PC-3 (cell line): ENCODE measurements at regions not wholly inside any gene's neighbourhood (a gene's known extent, or its start where the extent isn't known, plus 50 kb on each side); places are given as distances from the start of the nearest gene placed in this dataset.
"Not testable (repeated sequence)": the region's sequence is repeated elsewhere in the genome, so short reads cannot be mapped to it uniquely, and the experiment has no call there.

Experiments
- ATAC-seq: fragments of 200-7000 bp; cut with Tn5 transposase; 2 replicates; pipeline ENCODE4 v1.9.1; 2020; ENCODE audit warnings: mild to moderate bottlenecking, moderate library complexity
- BruUV-seq: library from RNA; stranded (reverse); fragments of 400-500 nt; replicated peaks from 2 replicates; lab custom pipeline; 2021; lab: Mats Ljungman, UMichigan
- CTCF ChIA-PET: fragments of 300-600 bp; sonication (Branson Sonifier 250); formaldehyde crosslinking; loops from one replicate; lab custom pipeline; 2022; ENCODE audit warnings: antibody characterized with exemption; lab: Charles Lee
- POLR2A ChIA-PET: fragments of 300-600 bp; sonication (Branson Sonifier 250); formaldehyde crosslinking; loops from one replicate; lab custom pipeline; 2022; ENCODE audit warnings: antibody characterized with exemption; ENCODE audit not compliant: unreplicated experiment; lab: Charles Lee
- DNase-seq: peaks from one replicate; pipeline ENCODE4 v3.0.0-alpha.2; 2015
- H2AFZ ChIP-seq: fragments of 300-600 bp; sonication (generic); 2 replicates; pipeline ENCODE4 v1.6.0; 2016; ENCODE audit warnings: antibody characterized with exemption, low read length
- H3F3A ChIP-seq: fragments of 300-600 bp; sonication (generic); one replicate; pipeline ENCODE4 v1.6.0; 2017; ENCODE audit warnings: antibody characterized with exemption, low read length, control low read depth, mild to moderate bottlenecking; ENCODE audit not compliant: unreplicated experiment
- H3K27ac ChIP-seq: fragments of 300-600 bp; sonication (generic); 2 replicates; pipeline ENCODE4 v1.5.1; 2016; ENCODE audit warnings: mild to moderate bottlenecking, low read length
- H3K27me3 ChIP-seq: fragments of 300-600 bp; sonication (generic); 2 replicates; pipeline ENCODE4 v1.6.1; 2016; ENCODE audit warnings: low read length, mixed read lengths
- H3K36me3 ChIP-seq: fragments of 300-600 bp; sonication (generic); 2 replicates; pipeline ENCODE4 v1.6.1; 2016; ENCODE audit warnings: low read depth, mixed run types, low read length, mixed read lengths
- H3K4me1 ChIP-seq: fragments of 300-600 bp; sonication (generic); 2 replicates; pipeline ENCODE4 v1.5.1; 2016; ENCODE audit warnings: low read length; ENCODE audit not compliant: insufficient read depth
- H3K4me2 ChIP-seq: fragments of 300-600 bp; sonication (generic); 2 replicates; pipeline ENCODE4 v1.6.0; 2016; ENCODE audit warnings: low read length
- H3K4me3 ChIP-seq: fragments of 300-600 bp; sonication (generic); 2 replicates; pipeline ENCODE4 v1.5.1; 2016; ENCODE audit warnings: mild to moderate bottlenecking, low read length, mixed read lengths
- H3K79me2 ChIP-seq: fragments of 300-600 bp; sonication (generic); 2 replicates; pipeline ENCODE4 v1.6.1; 2017; ENCODE audit warnings: low read length, mixed read lengths
- H3K9ac ChIP-seq: fragments of 300-600 bp; sonication (generic); 2 replicates; pipeline ENCODE4 v1.6.0; 2016; ENCODE audit warnings: mild to moderate bottlenecking, low read length
- H3K9me2 ChIP-seq: fragments of 300-600 bp; sonication (generic); replicated peaks from 2 replicates; pipeline ENCODE4 v1.6.1; 2016; ENCODE audit warnings: mixed run types, low read length, mixed read lengths
- H3K9me3 ChIP-seq: fragments of 300-600 bp; sonication (generic); 2 replicates; pipeline ENCODE4 v1.6.1; 2016; ENCODE audit warnings: low read length, mixed read lengths
- H4K20me1 ChIP-seq: fragments of 300-600 bp; sonication (generic); 2 replicates; pipeline ENCODE4 v1.6.1; 2016; ENCODE audit warnings: low read length, mixed read lengths
- EZH2 ChIP-seq: fragments of 300-600 bp; sonication (generic); IDR thresholded peaks from one replicate; pipeline ENCODE4 v1.6.1; 2017; ENCODE audit warnings: antibody characterized with exemption, mild to moderate bottlenecking, low read length; ENCODE audit not compliant: unreplicated experiment
- EZH2phosphoT487 ChIP-seq: fragments of 300-600 bp; sonication (generic); IDR thresholded peaks from 2 replicates; pipeline ENCODE4 v1.6.1; 2018; ENCODE audit warnings: mild to moderate bottlenecking, antibody characterized with exemption, low read length, borderline replicate concordance
- intact Hi-C: fragments of 100-400 bp; cut with micrococcal nuclease; formaldehyde crosslinking; loops from 2 replicates; pipeline ENCODE4 v1.9.0; 2023
- TF ChIP-seq, protein P1 (sequence below): fragments of 300-600 bp; sonication (generic); conservative IDR thresholded peaks from 2 replicates; pipeline ENCODE4 v1.5.1; 2017; ENCODE audit warnings: antibody characterized with exemption, low read depth, mild to moderate bottlenecking, low read length

DNA sequence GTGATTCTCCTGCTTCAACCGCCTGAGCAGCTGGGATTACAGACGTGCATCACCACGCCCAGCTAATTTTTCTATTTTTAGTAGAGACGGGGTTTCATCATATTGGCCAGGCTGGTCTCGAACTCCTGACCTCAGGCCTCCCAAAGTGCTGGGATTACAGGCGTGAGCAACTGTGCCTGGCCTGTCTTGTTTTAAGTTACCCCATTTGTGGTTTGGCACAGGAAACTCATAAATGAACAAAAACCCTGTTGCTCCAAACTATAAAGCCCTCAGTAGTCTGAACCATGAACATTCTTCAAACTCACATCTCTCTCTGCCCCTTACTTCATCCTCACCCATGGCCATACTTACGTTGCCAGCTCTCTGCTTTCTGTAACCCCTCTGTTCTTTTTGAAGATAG lies 61.7 kb downstream of the RHOU start:
- H3K4me1 ChIP-seq, BruUV-seq, DNase-seq, H3K36me3 ChIP-seq, CTCF ChIA-PET, ATAC-seq, H3K27ac ChIP-seq, H3K9ac ChIP-seq, H3K4me3 ChIP-seq, H2AFZ ChIP-seq, H3F3A ChIP-seq, H3K4me2 ChIP-seq, POLR2A ChIA-PET, H4K20me1 ChIP-seq, H3K9me2 ChIP-seq, H3K79me2 ChIP-seq, H3K9me3 ChIP-seq, intact Hi-C loops: not testable (repeated sequence)
- peaks cover 43% of the 10 kb centered on the region for H3K27me3 ChIP-seq

DNA sequence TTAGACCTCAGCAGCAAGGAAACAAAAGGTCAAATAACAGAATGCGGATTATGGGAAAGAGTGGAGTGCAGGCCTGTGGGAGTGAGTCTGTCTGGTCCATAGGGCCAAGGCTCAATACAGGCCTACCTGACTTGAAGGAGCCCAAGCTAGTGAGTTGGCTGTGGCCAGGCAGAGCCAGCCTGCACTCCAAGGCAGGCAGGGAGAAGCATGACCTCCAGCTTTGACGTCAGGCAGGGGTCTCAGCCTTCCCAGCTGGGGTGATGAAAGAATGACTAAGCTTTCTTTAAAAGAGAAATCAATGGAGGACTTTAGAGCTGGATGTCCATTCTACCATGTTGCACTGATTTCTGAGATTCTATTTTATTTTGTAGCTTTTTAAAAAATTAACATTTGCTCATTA lies 62.8 kb downstream of the RHOU start:
- DNase-seq: no peak
- POLR2A ChIA-PET: no interaction called here
- no peaks in the 10 kb centered on the region for H3K4me1 ChIP-seq
- no peaks in the 10 kb centered on the region for H3K79me2 ChIP-seq
- TF ChIP-seq EZH2phosphoT487 (no peak), EZH2 (no peak)
- TF ChIP-seq, protein P1, sequence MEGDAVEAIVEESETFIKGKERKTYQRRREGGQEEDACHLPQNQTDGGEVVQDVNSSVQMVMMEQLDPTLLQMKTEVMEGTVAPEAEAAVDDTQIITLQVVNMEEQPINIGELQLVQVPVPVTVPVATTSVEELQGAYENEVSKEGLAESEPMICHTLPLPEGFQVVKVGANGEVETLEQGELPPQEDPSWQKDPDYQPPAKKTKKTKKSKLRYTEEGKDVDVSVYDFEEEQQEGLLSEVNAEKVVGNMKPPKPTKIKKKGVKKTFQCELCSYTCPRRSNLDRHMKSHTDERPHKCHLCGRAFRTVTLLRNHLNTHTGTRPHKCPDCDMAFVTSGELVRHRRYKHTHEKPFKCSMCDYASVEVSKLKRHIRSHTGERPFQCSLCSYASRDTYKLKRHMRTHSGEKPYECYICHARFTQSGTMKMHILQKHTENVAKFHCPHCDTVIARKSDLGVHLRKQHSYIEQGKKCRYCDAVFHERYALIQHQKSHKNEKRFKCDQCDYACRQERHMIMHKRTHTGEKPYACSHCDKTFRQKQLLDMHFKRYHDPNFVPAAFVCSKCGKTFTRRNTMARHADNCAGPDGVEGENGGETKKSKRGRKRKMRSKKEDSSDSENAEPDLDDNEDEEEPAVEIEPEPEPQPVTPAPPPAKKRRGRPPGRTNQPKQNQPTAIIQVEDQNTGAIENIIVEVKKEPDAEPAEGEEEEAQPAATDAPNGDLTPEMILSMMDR: no peak
- no peaks in the 10 kb centered on the region for H3K9me2 ChIP-seq
- no peaks in the 10 kb centered on the region for H3K36me3 ChIP-seq
- CTCF ChIA-PET: no interaction called here
- no peak overlapping the region for H3K4me3 ChIP-seq
- no TSS peak for BruUV-seq
- intact Hi-C loops: no loop called here
- H3K4me2 ChIP-seq: no peak overlapping the region
- H3F3A ChIP-seq: no peaks in the 10 kb centered on the region
- H3K27ac ChIP-seq: no peak overlapping the region
- ATAC-seq: no peak
- H4K20me1 ChIP-seq: no peaks in the 10 kb centered on the region
- no peak overlapping the region for H3K9ac ChIP-seq
- H3K27me3 ChIP-seq: peaks cover 38% of the 10 kb centered on the region
- no peak overlapping the region for H2AFZ ChIP-seq
- no peaks in the 10 kb centered on the region for H3K9me3 ChIP-seq

DNA sequence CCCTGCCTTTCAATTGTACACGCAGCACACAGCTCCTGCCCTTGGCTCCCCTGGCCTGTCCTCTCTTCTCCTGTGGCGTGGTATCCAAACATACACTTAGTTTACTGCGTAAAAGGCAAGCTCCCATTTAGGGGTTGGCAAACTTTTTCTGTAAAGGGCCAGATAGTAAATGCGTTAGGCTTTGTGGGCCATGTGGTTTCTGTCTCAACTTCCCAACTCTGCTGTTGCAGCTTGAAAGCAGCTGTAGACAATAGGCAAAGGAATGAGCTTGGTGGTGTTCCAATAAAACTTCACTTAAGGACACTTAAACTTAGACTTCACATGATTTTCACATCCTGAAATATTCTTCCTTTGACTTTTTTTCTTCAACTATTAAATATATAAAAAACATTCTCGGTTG lies 63.3 kb downstream of the RHOU start:
- Histone ChIP-seq H3K9me3 (no peaks in the 10 kb centered on the region), H2AFZ (no peak overlapping the region), H3K9ac (no peak overlapping the region), H3K4me2 (no peak overlapping the region), H3K27me3 (peaks cover 33% of the 10 kb centered on the region), H3K36me3 (no peaks in the 10 kb centered on the region), H3K4me1 (no peaks in the 10 kb centered on the region), H3K79me2 (no peaks in the 10 kb centered on the region), H3K9me2 (no peaks in the 10 kb centered on the region), H3F3A (no peaks in the 10 kb centered on the region), H3K27ac (no peak overlapping the region), H3K4me3 (no peak overlapping the region), H4K20me1 (no peaks in the 10 kb centered on the region)
- ChIA-PET CTCF (interaction anchor here (0.5 kb wide), 1 partner anchor 117 kb away, joined by 3 read pairs; no protein-coding TSS in a partner anchor), POLR2A (interaction anchor here (0.6 kb wide), 1 partner anchor 431 kb away, joined by 4 read pairs; no protein-coding TSS in a partner anchor)
- no peak for ATAC-seq
- DNase-seq: no peak
- TF ChIP-seq, protein P1: no peak
- TF ChIP-seq EZH2 (no peak), EZH2phosphoT487 (no peak)
- no TSS peak for BruUV-seq
- intact Hi-C loops: no loop called here
